ENCODE measurements at regions not wholly inside any gene's neighbourhood (a gene's known extent, or its start where the extent isn't known, plus 50 kb on each side); places are given as distances from the start of the nearest gene placed in this dataset.

DNA sequence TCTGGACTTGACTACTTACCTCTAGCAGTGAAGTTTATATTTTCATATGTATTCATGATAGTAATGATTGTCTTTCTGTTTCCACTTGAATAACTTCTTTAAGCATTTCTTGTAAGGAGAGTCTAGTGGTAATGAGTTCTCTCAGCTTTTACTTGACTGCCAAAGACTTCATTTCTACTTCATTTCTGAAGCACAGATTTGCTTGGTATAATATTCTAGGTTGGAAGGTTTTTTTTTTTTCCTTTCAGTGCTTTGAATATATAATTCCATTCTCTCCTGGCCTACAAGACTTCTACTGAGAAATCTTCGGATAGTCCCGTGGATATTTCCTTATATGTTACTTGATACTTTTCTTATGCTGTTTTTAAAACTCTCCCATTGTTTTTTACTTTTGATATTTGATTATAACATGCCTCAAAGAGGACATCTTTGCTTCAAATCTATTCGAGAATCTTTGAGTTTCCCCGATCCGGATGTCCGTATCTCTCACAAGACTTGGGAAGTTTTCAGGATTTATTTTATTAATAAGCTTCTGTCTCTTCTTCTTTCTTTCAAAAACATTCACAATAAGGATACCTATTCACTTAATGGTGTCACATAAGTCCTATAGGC, 1560.0 kb downstream of the PCDH9 start:
- TF ChIP-seq, protein P1, sequence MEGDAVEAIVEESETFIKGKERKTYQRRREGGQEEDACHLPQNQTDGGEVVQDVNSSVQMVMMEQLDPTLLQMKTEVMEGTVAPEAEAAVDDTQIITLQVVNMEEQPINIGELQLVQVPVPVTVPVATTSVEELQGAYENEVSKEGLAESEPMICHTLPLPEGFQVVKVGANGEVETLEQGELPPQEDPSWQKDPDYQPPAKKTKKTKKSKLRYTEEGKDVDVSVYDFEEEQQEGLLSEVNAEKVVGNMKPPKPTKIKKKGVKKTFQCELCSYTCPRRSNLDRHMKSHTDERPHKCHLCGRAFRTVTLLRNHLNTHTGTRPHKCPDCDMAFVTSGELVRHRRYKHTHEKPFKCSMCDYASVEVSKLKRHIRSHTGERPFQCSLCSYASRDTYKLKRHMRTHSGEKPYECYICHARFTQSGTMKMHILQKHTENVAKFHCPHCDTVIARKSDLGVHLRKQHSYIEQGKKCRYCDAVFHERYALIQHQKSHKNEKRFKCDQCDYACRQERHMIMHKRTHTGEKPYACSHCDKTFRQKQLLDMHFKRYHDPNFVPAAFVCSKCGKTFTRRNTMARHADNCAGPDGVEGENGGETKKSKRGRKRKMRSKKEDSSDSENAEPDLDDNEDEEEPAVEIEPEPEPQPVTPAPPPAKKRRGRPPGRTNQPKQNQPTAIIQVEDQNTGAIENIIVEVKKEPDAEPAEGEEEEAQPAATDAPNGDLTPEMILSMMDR (IDR thresholded peaks at IDR 0.05; ENCODE audit: low read depth, low read length) = no peak
- Histone ChIP-seq H3K4me3 (ENCODE audit: low read depth, low read length) (no peak overlapping the region), H3K36me3 (no peaks in the 10 kb centered on the region), H3K27ac (no peak overlapping the region), H3K27me3 (ENCODE audit: insufficient read depth, low read depth, severe bottlenecking) (no peaks in the 10 kb centered on the region), H3K9me3 (ENCODE audit: severe bottlenecking) (no peaks in the 10 kb centered on the region)
- DNase-seq = no peak

DNA sequence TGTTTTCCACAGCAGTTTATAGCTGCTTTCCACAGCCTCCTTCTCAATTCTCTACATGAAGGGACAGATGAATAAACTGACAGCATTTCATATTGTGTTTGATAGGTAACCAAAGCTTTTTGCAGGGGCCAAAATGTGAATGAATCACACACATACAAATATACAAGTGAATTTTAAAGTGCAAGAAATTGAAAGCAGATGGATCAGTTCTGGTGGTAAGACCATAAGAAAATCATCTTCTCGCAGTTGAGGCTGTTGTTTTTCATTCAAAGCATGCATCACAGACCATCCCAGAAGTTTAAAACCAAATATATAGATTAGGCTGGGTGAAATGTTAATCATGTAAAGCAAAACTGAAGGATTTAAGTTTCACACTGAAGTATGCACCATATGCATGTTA, 1569.4 kb downstream of the PCDH9 start:
- no peak overlapping the region for H3K4me3 ChIP-seq (ENCODE audit: low read depth, low read length)
- no peaks in the 10 kb centered on the region for H3K36me3 ChIP-seq
- TF ChIP-seq, protein P1 (IDR thresholded peaks at IDR 0.05; ENCODE audit: low read depth, low read length) = no peak
- no peaks in the 10 kb centered on the region for H3K9me3 ChIP-seq (ENCODE audit: severe bottlenecking)
- no peak overlapping the region for H3K27ac ChIP-seq
- DNase-seq = no peak
- H3K27me3 ChIP-seq (ENCODE audit: insufficient read depth, low read depth, severe bottlenecking) = no peaks in the 10 kb centered on the region

DNA sequence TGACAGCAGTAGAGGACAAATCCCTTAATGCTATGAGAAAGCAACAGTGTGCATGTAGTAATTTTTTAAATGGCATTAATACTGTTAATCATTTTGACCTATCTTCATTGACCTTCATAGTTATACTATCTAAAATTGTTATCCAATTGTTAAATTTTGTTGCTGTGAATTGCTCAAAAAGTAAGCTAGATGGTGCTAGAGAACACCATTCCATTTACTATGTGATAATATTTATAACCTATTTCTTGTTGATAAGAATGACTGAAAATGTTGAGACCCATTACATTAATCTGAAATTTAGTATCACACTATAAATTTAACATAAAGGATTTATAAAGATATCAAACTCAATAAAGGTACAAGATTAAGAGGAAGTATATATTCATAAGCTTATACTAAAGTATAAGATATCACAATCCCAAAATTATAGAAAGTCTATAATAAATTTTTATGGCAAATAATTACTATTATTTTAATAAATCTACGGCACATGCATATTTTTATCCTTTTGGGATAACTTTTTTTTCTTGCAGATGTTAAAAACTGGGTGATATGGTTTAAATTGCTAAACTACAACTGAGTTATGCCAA, 1573.3 kb downstream of the PCDH9 start:
- Histone ChIP-seq H3K27me3 (ENCODE audit: insufficient read depth, low read depth, severe bottlenecking) (no peaks in the 10 kb centered on the region), H3K27ac (no peak overlapping the region), H3K4me3 (ENCODE audit: low read depth, low read length) (no peak overlapping the region), H3K36me3 (no peaks in the 10 kb centered on the region), H3K9me3 (ENCODE audit: severe bottlenecking) (no peaks in the 10 kb centered on the region)
- DNase-seq = no peak
- TF ChIP-seq, protein P1 (IDR thresholded peaks at IDR 0.05; ENCODE audit: low read depth, low read length) = no peak

DNA sequence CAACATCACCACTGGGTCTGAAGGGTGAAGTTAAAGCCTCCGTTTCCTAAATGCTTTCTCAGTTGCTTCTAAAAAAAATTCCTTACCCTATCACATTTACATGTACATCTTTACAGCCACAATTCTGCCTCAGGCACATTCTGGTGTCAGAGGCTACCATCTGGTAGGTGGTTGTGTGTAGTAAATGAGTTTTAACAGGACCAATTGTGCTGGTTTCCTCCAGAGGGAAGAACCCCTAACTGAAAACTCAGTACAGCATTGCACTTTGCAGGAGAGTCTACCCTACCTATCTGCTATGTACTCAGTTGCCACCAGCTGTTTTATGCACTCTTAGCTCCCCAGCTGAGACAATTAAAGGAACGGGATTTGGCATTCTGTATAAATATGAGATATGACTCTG, 1576.5 kb downstream of the PCDH9 start:
- Histone ChIP-seq H3K27ac (no peak overlapping the region), H3K9me3 (ENCODE audit: severe bottlenecking) (no peaks in the 10 kb centered on the region), H3K27me3 (ENCODE audit: insufficient read depth, low read depth, severe bottlenecking) (no peaks in the 10 kb centered on the region), H3K36me3 (no peaks in the 10 kb centered on the region), H3K4me3 (ENCODE audit: low read depth, low read length) (no peak overlapping the region)
- TF ChIP-seq, protein P1 (IDR thresholded peaks at IDR 0.05; ENCODE audit: low read depth, low read length) = no peak
- no peak for DNase-seq

DNA sequence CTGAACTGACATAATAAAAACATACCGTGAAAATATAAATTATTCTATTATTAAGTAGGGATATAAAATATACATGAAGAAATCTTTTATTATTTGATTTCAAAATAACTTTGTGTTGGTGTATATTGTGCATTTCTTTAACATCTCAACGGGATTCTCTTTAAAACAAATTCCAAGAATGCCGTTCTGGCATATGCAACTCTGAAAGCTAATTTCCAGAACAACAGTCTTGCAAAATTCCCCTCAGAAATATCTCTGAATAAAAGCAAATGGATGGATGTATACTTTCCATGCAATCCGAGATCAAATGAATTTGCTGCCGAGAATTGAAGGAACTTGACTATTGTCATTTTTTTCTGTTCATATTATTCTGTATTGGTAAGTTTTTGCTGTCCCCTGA, 1579.8 kb downstream of the PCDH9 start:
- H3K27me3 ChIP-seq (ENCODE audit: insufficient read depth, low read depth, severe bottlenecking) = no peaks in the 10 kb centered on the region
- H3K4me3 ChIP-seq (ENCODE audit: low read depth, low read length) = no peak overlapping the region
- TF ChIP-seq, protein P1 (IDR thresholded peaks at IDR 0.05; ENCODE audit: low read depth, low read length) = no peak

DNA sequence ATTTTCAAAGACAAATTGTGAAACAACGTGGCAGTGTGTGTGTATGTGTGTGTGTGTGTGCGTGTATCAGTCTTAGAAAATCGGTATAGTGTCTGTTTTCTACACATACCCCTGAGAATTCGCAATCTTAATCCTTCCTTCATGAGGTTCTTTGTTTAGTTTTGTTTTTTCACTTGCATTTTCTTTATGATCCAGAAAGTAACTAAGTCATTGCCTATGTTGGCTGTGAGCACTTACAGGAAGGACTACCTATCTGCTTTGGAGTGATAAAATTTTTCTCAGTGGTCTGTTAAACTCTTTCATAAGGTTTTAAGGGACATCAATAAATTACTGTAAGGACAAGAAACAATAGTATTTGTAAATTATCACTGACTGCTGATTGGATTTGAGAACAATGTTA, 1587.1 kb downstream of the PCDH9 start:
- DNase-seq = no peak
- no peak overlapping the region for H3K27ac ChIP-seq
- TF ChIP-seq, protein P1 (IDR thresholded peaks at IDR 0.05; ENCODE audit: low read depth, low read length) = no peak
- H3K4me3 ChIP-seq (ENCODE audit: low read depth, low read length) = no peak overlapping the region
- H3K36me3 ChIP-seq = no peaks in the 10 kb centered on the region
- H3K9me3 ChIP-seq (ENCODE audit: severe bottlenecking) = no peaks in the 10 kb centered on the region
- H3K27me3 ChIP-seq (ENCODE audit: insufficient read depth, low read depth, severe bottlenecking) = no peaks in the 10 kb centered on the region

More for the DNA sequence above, 1579.8 kb downstream of the PCDH9 start:
- H3K9me3 ChIP-seq (ENCODE audit: severe bottlenecking) = no peaks in the 10 kb centered on the region
- H3K27ac ChIP-seq = no peak overlapping the region
- no peak for DNase-seq
- H3K36me3 ChIP-seq = no peaks in the 10 kb centered on the region
